Psoas muscle (tissue), 7 donors: ENCODE measurements at regions not wholly inside any gene's neighbourhood (a gene's known extent, or its start where the extent isn't known, plus 50 kb on each side); places are given as distances from the start of the nearest gene placed in this dataset.

Experiments
- ATAC-seq, 4 donors: fragments of 200-7000 bp; cut with Tn5 transposase; one replicate each; pipeline ENCODE4 v1.9.1; 2020; ENCODE audit warnings: moderate library complexity in 3 of 4, mild to moderate bottlenecking in 2 of 4
- DNase-seq, 2 donors: peaks; one replicate each; pipeline ENCODE4 v3.0.0-alpha.2; 2020
- H3K27ac ChIP-seq: fragments of 200-600 bp; one replicate; pipeline ENCODE4 v1.8.0; 2022
- H3K27me3 ChIP-seq, 3 donors: fragments of 200-600 bp in 1 of 3; one replicate each; pipeline versions ENCODE4 v1.6.1 to v1.8.0; 2013 to 2022; ENCODE audit warnings: low read length in 2 of 3, mild to moderate bottlenecking in 2 of 3, moderate library complexity in 1 of 3; ENCODE audit not compliant: insufficient read depth in 3 of 3
- H3K36me3 ChIP-seq, 2 donors: fragments of 200-600 bp in 1 of 2; one replicate each; pipeline versions ENCODE4 v1.6.1 to v1.8.0; 2013 to 2022; ENCODE audit warnings: low read depth in 1 of 2, mild to moderate bottlenecking in 1 of 2, moderate library complexity in 1 of 2; ENCODE audit not compliant: insufficient read depth in 1 of 2
- H3K4me1 ChIP-seq: fragments of 200-600 bp; one replicate; pipeline ENCODE4 v1.8.0; 2022
- H3K4me3 ChIP-seq: fragments of 200-600 bp; one replicate; pipeline ENCODE4 v1.8.0; 2022; ENCODE audit warnings: mild to moderate bottlenecking
- H3K9me3 ChIP-seq: fragments of 200-600 bp; one replicate; pipeline ENCODE4 v1.8.0; 2022
- WGBS, 3 donors: extraction: QIAGEN DNeasy Blood & Tissue Kit; methylation state at CpG; one replicate each; pipeline versions ENCODE4 v1.1.6 to v1.1.7; 2013; 5-methylcytosine and 5-hydroxymethylcytosine counted together
- intact Hi-C, 2 donors: fragments of 100-400 bp; cut with DNase I; formaldehyde crosslinking; loops; one replicate each; pipeline versions ENCODE4 v1.11.0 to v1.14.2; 2022
- TF ChIP-seq, protein P1 (sequence below): fragments of 200-600 bp; IDR thresholded peaks from one replicate; pipeline ENCODE4 v1.8.0; 2022; ENCODE audit warnings: antibody characterized with exemption
- donor health status: healthy with polysubstance abuse.
- donor health status: DM: no; HTN: no; CAD: no; lungs with moderate emphysema.
- donor health status: Bipolar disorder and iron deficiency.
- donor health status: healthy.
- donor health status: DM: yes; HTN: yes; CAD: no.
- donor health status: DM: no; HTN: no; CAD: no.
- donor health status: DM: yes; HTN: yes; CAD: no.

DNA sequence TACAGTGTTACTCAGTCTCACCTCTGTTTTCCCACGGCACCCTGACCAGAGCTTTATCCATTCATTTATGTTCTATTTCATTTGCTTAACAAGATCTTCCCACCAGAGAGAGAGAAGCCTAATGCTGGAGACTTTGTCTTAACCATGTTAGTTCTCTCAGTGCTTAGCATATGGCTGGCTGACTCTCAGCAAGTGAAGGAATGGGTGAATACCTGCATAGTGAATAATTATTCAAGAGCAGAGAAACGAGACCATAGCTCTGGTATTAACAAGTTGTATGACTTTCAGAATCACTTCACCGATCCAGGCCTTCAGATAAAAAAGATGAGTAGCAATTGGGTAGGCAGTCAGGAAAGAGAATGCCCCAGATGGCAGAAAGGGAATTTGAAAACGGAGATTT lies 686.3 kb downstream of the LIG4 start:
- WGBS, 3 donors, result 62 to 69% (median 68%) methylated on average over 4 of the region's 4 CpGs
- Histone ChIP-seq H3K27me3 (no peaks in the 10 kb centered on the region), H3K4me3 (no peak overlapping the region), H3K9me3 (no peaks in the 10 kb centered on the region), H3K27ac (no peak overlapping the region), H3K36me3 (no peaks in the 10 kb centered on the region), H3K4me1 (no peaks in the 10 kb centered on the region)
- intact Hi-C loops, result no loop called here
- ATAC-seq (no peak), DNase-seq (no peak)
- TF ChIP-seq, protein P1, sequence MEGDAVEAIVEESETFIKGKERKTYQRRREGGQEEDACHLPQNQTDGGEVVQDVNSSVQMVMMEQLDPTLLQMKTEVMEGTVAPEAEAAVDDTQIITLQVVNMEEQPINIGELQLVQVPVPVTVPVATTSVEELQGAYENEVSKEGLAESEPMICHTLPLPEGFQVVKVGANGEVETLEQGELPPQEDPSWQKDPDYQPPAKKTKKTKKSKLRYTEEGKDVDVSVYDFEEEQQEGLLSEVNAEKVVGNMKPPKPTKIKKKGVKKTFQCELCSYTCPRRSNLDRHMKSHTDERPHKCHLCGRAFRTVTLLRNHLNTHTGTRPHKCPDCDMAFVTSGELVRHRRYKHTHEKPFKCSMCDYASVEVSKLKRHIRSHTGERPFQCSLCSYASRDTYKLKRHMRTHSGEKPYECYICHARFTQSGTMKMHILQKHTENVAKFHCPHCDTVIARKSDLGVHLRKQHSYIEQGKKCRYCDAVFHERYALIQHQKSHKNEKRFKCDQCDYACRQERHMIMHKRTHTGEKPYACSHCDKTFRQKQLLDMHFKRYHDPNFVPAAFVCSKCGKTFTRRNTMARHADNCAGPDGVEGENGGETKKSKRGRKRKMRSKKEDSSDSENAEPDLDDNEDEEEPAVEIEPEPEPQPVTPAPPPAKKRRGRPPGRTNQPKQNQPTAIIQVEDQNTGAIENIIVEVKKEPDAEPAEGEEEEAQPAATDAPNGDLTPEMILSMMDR, result no peak

DNA sequence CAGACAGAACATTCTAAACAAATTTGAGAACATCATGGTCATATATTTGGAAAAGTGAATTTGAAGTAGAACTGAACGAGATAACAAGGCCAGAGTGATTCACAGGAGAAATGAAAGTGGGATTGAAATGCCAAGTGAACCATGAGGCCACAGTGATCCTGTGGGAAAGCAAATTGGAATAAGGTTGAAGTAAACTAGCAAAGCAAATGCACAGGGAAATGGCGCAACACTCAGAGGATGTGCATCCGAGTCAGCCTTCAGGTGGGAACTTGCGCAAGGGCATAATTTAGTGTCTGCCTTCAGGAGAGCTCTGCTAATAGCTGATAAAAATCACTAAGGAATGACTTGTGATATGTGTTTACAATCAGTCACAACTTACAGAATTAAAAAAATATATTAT lies 696.6 kb downstream of the LIG4 start:
- Histone ChIP-seq H3K27ac (no peak overlapping the region), H3K27me3 (no peaks in the 10 kb centered on the region), H3K36me3 (no peaks in the 10 kb centered on the region), H3K4me3 (no peak overlapping the region), H3K9me3 (no peaks in the 10 kb centered on the region), H3K4me1 (no peaks in the 10 kb centered on the region)
- intact Hi-C loops, result no loop called here
- ATAC-seq (no peak), DNase-seq (no peak)
- TF ChIP-seq, protein P1, result no peak
- 87 to 93% (median 93%) methylated on average over 4 of the region's 4 CpGs for WGBS, 3 donors

DNA sequence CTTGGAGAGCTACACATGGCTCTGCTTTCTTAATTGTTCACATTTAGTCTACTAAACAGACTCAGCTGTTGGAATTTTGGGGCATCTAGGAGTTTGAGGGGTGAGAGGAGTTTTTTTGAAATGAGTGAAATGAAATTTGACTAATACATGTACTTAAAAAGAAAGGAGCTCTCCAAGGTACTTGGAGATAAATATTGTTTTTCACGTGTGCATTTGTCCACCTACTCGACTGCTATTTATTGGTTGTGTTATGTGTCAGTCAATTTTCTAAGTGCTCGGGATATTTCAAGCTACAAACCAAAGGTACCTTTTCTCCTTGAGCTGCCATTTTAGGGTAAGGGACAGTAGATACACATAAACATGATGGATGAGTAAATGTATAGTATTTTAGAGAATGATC lies 697.0 kb downstream of the LIG4 start:
- Histone ChIP-seq H3K27me3 (no peaks in the 10 kb centered on the region), H3K9me3 (no peaks in the 10 kb centered on the region), H3K27ac (no peak overlapping the region), H3K4me3 (no peak overlapping the region), H3K36me3 (no peaks in the 10 kb centered on the region), H3K4me1 (no peaks in the 10 kb centered on the region)
- WGBS, 3 donors, result 52 to 55% (median 52%) methylated on average over 3 of the region's 3 CpGs
- TF ChIP-seq, protein P1, result no peak
- intact Hi-C loops, result no loop called here
- DNase-seq (no peak), ATAC-seq (no peak)

DNA sequence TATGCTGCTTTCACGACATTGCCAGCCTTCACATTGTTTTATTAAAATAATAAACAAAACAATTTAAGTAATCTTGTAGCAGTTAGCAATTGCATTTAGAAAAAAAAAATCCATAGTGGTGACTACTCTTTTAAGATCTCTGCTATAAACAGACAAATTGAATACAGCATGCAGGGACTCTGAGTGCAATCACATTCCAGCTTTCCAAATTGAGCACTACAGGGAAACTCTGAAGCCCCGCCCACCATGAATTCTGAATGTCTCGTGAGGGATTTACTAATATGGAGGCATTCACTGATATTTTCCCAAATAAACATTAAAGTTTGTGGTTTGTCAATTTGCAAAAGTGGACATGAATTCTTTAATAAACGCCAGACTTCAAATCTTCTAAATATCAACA lies 698.8 kb downstream of the LIG4 start:
- no peak overlapping the region for H3K27ac ChIP-seq
- TF ChIP-seq, protein P1, result no peak
- H3K4me3 ChIP-seq, result no peak overlapping the region
- no peaks in the 10 kb centered on the region for H3K36me3 ChIP-seq
- no peak for DNase-seq
- no peaks in the 10 kb centered on the region for H3K9me3 ChIP-seq
- no peak for ATAC-seq
- intact Hi-C loops, result no loop called here
- WGBS, 3 donors, result 79 to 83% (median 82%) methylated on average over 4 of the region's 4 CpGs
- no peaks in the 10 kb centered on the region for H3K27me3 ChIP-seq
- H3K4me1 ChIP-seq, result no peaks in the 10 kb centered on the region

DNA sequence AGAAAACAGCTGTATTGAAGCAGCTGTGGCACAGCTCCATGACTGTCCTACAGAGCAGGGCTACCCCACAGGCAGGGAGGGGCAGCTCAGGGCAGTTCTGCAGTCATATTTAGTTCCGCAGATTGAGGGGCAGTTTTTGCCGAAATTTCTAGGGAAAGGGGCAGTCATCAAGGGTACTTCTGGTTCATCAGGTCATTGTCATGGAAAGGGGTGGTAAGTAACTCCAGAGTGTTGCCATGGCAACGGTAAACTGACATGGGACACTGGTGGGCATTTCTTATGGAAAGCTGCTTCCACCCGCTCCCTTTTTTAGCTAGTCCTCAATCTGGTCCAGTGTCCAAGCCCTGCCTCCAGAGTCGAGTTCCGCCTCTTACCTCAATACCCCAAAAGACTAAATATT lies 702.8 kb downstream of the LIG4 start:
- Histone ChIP-seq H3K36me3 (no peaks in the 10 kb centered on the region), H3K4me1 (no peaks in the 10 kb centered on the region), H3K4me3 (no peak overlapping the region), H3K27ac (no peak overlapping the region), H3K9me3 (no peaks in the 10 kb centered on the region), H3K27me3 (no peaks in the 10 kb centered on the region)
- DNase-seq, result no peak
- intact Hi-C loops, result no loop called here
- no peak for ATAC-seq
- TF ChIP-seq, protein P1, result no peak
- 87 to 89% (median 88%) methylated on average over 6 of the region's 6 CpGs for WGBS, 3 donors
